Left lobe of liver (tissue), 2 donors: ENCODE measurements at regions not wholly inside any gene's neighbourhood (a gene's known extent, or its start where the extent isn't known, plus 50 kb on each side); places are given as distances from the start of the nearest gene placed in this dataset.
"Not testable (repeated sequence)": the region's sequence is repeated elsewhere in the genome, so short reads cannot be mapped to it uniquely, and the experiment has no call there.

Experiments used
- ATAC-seq: fragments of 200-7000 bp; cut with Tn5 transposase; one replicate; pipeline ENCODE4 v1.9.1; 2020; ENCODE audit warnings: mild to moderate bottlenecking, moderate library complexity
- DNase-seq: peaks from one replicate; pipeline ENCODE4 v3.0.0-alpha.2; 2020; ENCODE audit warnings: low spot score
- donor health status: DM: no; HTN: no; CAD: no; lungs with moderate emphysema.
- donor health status: DM: no; HTN: yes; CAD: no.

GRCh38 chr13:59061621-59062020 is 1102.1 kb downstream of the DIAPH3 start:
- DNase-seq = no peak
- ATAC-seq = peak; percentile 86

- ATAC-seq (no peak), DNase-seq (no peak)
Observed at GRCh38 chr13:59064042-59064441, 1099.7 kb downstream of the DIAPH3 start.

- not testable (repeated sequence) for DNase-seq, ATAC-seq
Observed at GRCh38 chr13:59076386-59076785, 1087.3 kb downstream of the DIAPH3 start.

GRCh38 chr13:59086147-59086546 is 1077.6 kb downstream of the DIAPH3 start:
- DNase-seq (no peak), ATAC-seq (no peak)

GRCh38 chr13:59088716-59089115 is 1075.0 kb downstream of the DIAPH3 start:
- no peak for DNase-seq
- ATAC-seq = no peak

- ATAC-seq = no peak
Observed at GRCh38 chr13:59094181-59094580, 1069.5 kb downstream of the DIAPH3 start.

GRCh38 chr13:59099182-59099974 is 1064.3 kb downstream of the DIAPH3 start:
- ATAC-seq = no peak
- no peak for DNase-seq

More at GRCh38 chr13:59094181-59094580, 1069.5 kb downstream of the DIAPH3 start:
- no peak for DNase-seq

- ATAC-seq (no peak), DNase-seq (no peak)
Observed at GRCh38 chr13:59103004-59103768, 1060.5 kb downstream of the DIAPH3 start.

GRCh38 chr13:59111751-59112171 is 1052.0 kb downstream of the DIAPH3 start:
- ATAC-seq = no peak
- DNase-seq = no peak

GRCh38 chr13:59112221-59112718 is 1051.5 kb downstream of the DIAPH3 start:
- DNase-seq (no peak), ATAC-seq (no peak)

GRCh38 chr13:59119475-59119874 is 1044.3 kb downstream of the DIAPH3 start:
- no peak for ATAC-seq
- no peak for DNase-seq

GRCh38 chr13:59120297-59120843 is 1043.4 kb downstream of the DIAPH3 start:
- ATAC-seq (no peak), DNase-seq (no peak)

- DNase-seq = no peak
- ATAC-seq = no peak
Observed at GRCh38 chr13:59121507-59121906, 1042.2 kb downstream of the DIAPH3 start.

GRCh38 chr13:59126474-59126873 is 1037.3 kb downstream of the DIAPH3 start:
- DNase-seq = no peak
- no peak for ATAC-seq

- ATAC-seq (no peak), DNase-seq (no peak)
Observed at GRCh38 chr13:59133903-59134302, 1029.8 kb downstream of the DIAPH3 start.

- DNase-seq (no peak), ATAC-seq (no peak)
Observed at GRCh38 chr13:59144700-59145099, 1019.0 kb downstream of the DIAPH3 start.

GRCh38 chr13:59145381-59145780 is 1018.3 kb downstream of the DIAPH3 start:
- ATAC-seq = no peak

GRCh38 chr13:59157181-59157580 is 1006.5 kb downstream of the DIAPH3 start:
- no peak for ATAC-seq
- no peak for DNase-seq

More at GRCh38 chr13:59145381-59145780, 1018.3 kb downstream of the DIAPH3 start:
- no peak for DNase-seq

- DNase-seq = no peak
- ATAC-seq = no peak
Observed at GRCh38 chr13:59166174-59166573, 997.6 kb downstream of the DIAPH3 start.

- DNase-seq (no peak), ATAC-seq (no peak)
Observed at GRCh38 chr13:59172076-59172475, 991.7 kb downstream of the DIAPH3 start.

GRCh38 chr13:59176775-59177174 is 987.0 kb downstream of the DIAPH3 start:
- DNase-seq (no peak), ATAC-seq (no peak)

- DNase-seq (no peak), ATAC-seq (no peak)
Observed at GRCh38 chr13:59178344-59178743, 985.4 kb downstream of the DIAPH3 start.
